PC-3 (cell line): ENCODE measurements at regions not wholly inside any gene's neighbourhood (a gene's known extent, or its start where the extent isn't known, plus 50 kb on each side); places are given as distances from the start of the nearest gene placed in this dataset.

ENCODE experiments used
- ATAC-seq: fragments of 200-7000 bp; cut with Tn5 transposase; 2 replicates; pipeline ENCODE4 v1.9.1; 2020; ENCODE audit warnings: mild to moderate bottlenecking, moderate library complexity
- BruUV-seq: library from RNA; stranded (reverse); fragments of 400-500 nt; replicated peaks from 2 replicates; lab custom pipeline; 2021; lab: Mats Ljungman, UMichigan
- CTCF ChIA-PET: fragments of 300-600 bp; sonication (Branson Sonifier 250); formaldehyde crosslinking; loops from one replicate; lab custom pipeline; 2022; ENCODE audit warnings: antibody characterized with exemption; lab: Charles Lee
- POLR2A ChIA-PET: fragments of 300-600 bp; sonication (Branson Sonifier 250); formaldehyde crosslinking; loops from one replicate; lab custom pipeline; 2022; ENCODE audit warnings: antibody characterized with exemption; ENCODE audit not compliant: unreplicated experiment; lab: Charles Lee
- DNase-seq: peaks from one replicate; pipeline ENCODE4 v3.0.0-alpha.2; 2015
- H2AFZ ChIP-seq: fragments of 300-600 bp; sonication (generic); 2 replicates; pipeline ENCODE4 v1.6.0; 2016; ENCODE audit warnings: antibody characterized with exemption, low read length
- H3F3A ChIP-seq: fragments of 300-600 bp; sonication (generic); one replicate; pipeline ENCODE4 v1.6.0; 2017; ENCODE audit warnings: antibody characterized with exemption, low read length, control low read depth, mild to moderate bottlenecking; ENCODE audit not compliant: unreplicated experiment
- H3K27ac ChIP-seq: fragments of 300-600 bp; sonication (generic); 2 replicates; pipeline ENCODE4 v1.5.1; 2016; ENCODE audit warnings: mild to moderate bottlenecking, low read length
- H3K27me3 ChIP-seq: fragments of 300-600 bp; sonication (generic); 2 replicates; pipeline ENCODE4 v1.6.1; 2016; ENCODE audit warnings: low read length, mixed read lengths
- H3K36me3 ChIP-seq: fragments of 300-600 bp; sonication (generic); 2 replicates; pipeline ENCODE4 v1.6.1; 2016; ENCODE audit warnings: low read depth, mixed run types, low read length, mixed read lengths
- H3K4me1 ChIP-seq: fragments of 300-600 bp; sonication (generic); 2 replicates; pipeline ENCODE4 v1.5.1; 2016; ENCODE audit warnings: low read length; ENCODE audit not compliant: insufficient read depth
- H3K4me2 ChIP-seq: fragments of 300-600 bp; sonication (generic); 2 replicates; pipeline ENCODE4 v1.6.0; 2016; ENCODE audit warnings: low read length
- H3K4me3 ChIP-seq: fragments of 300-600 bp; sonication (generic); 2 replicates; pipeline ENCODE4 v1.5.1; 2016; ENCODE audit warnings: mild to moderate bottlenecking, low read length, mixed read lengths
- H3K79me2 ChIP-seq: fragments of 300-600 bp; sonication (generic); 2 replicates; pipeline ENCODE4 v1.6.1; 2017; ENCODE audit warnings: low read length, mixed read lengths
- H3K9ac ChIP-seq: fragments of 300-600 bp; sonication (generic); 2 replicates; pipeline ENCODE4 v1.6.0; 2016; ENCODE audit warnings: mild to moderate bottlenecking, low read length
- H3K9me2 ChIP-seq: fragments of 300-600 bp; sonication (generic); replicated peaks from 2 replicates; pipeline ENCODE4 v1.6.1; 2016; ENCODE audit warnings: mixed run types, low read length, mixed read lengths
- H3K9me3 ChIP-seq: fragments of 300-600 bp; sonication (generic); 2 replicates; pipeline ENCODE4 v1.6.1; 2016; ENCODE audit warnings: low read length, mixed read lengths
- H4K20me1 ChIP-seq: fragments of 300-600 bp; sonication (generic); 2 replicates; pipeline ENCODE4 v1.6.1; 2016; ENCODE audit warnings: low read length, mixed read lengths
- CTCF ChIP-seq: fragments of 300-600 bp; sonication (generic); conservative IDR thresholded peaks from 2 replicates; pipeline ENCODE4 v1.5.1; 2017; ENCODE audit warnings: antibody characterized with exemption, low read depth, mild to moderate bottlenecking, low read length
- EZH2 ChIP-seq: fragments of 300-600 bp; sonication (generic); IDR thresholded peaks from one replicate; pipeline ENCODE4 v1.6.1; 2017; ENCODE audit warnings: antibody characterized with exemption, mild to moderate bottlenecking, low read length; ENCODE audit not compliant: unreplicated experiment
- EZH2phosphoT487 ChIP-seq: fragments of 300-600 bp; sonication (generic); IDR thresholded peaks from 2 replicates; pipeline ENCODE4 v1.6.1; 2018; ENCODE audit warnings: mild to moderate bottlenecking, antibody characterized with exemption, low read length, borderline replicate concordance
- intact Hi-C: fragments of 100-400 bp; cut with micrococcal nuclease; formaldehyde crosslinking; loops from 2 replicates; pipeline ENCODE4 v1.9.0; 2023

DNA sequence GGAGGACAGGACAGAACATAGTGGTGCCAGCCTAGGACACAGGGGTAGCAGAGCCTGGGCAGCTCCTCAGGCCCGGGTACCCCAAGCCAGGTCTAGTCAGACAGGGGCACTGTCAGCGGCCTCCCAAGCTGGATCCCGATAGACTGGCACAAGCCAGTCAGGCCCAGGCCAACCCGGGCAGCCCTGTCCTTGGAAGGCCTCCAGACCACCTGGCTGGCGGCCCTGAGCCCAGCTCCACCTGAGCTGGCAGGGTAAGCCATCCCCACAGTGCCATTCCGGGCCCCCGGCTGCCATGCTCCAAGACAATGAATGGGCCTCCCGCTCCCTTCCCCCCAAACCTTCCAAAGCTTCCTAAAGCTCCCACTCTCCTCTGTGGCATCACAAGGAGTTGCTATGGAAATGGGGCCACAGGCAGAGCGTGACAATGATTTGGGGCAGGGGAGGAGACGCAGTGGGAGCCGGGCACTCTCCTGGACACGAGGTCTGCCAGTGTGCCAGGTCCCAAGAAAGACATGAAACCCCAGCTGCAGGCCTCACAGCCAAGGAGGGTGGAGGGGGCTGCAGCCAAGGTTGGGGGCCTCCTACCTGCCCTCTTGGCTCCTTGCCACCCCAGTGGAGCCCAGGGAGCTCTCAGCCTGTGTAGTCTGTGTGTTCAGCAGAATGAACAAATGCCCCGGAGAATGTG is 165.6 kb upstream of the LINGO1 start:
- ChIA-PET CTCF (no interaction called here), POLR2A (no interaction called here)
- no peaks in the 10 kb centered on the region for H3F3A ChIP-seq
- no peaks in the 10 kb centered on the region for H3K79me2 ChIP-seq
- ATAC-seq = no peak
- H3K27ac ChIP-seq = no peak overlapping the region
- H3K27me3 ChIP-seq = peaks cover 7% of the 10 kb centered on the region; the same call in 1 of the 2 replicates
- TF ChIP-seq CTCF = no peak
- TF ChIP-seq EZH2phosphoT487 = no peak
- no peak for TF ChIP-seq EZH2
- H3K9ac ChIP-seq = no peak overlapping the region
- no peak for DNase-seq
- BruUV-seq = no TSS peak
- H3K9me2 ChIP-seq = no peaks in the 10 kb centered on the region
- no peaks in the 10 kb centered on the region for H3K36me3 ChIP-seq
- H3K4me1 ChIP-seq = no peaks in the 10 kb centered on the region
- no peak overlapping the region for H3K4me3 ChIP-seq
- no peak overlapping the region for H2AFZ ChIP-seq
- H3K9me3 ChIP-seq = no peaks in the 10 kb centered on the region
- intact Hi-C loops = no loop called here
- H3K4me2 ChIP-seq = no peak overlapping the region
- no peaks in the 10 kb centered on the region for H4K20me1 ChIP-seq

DNA sequence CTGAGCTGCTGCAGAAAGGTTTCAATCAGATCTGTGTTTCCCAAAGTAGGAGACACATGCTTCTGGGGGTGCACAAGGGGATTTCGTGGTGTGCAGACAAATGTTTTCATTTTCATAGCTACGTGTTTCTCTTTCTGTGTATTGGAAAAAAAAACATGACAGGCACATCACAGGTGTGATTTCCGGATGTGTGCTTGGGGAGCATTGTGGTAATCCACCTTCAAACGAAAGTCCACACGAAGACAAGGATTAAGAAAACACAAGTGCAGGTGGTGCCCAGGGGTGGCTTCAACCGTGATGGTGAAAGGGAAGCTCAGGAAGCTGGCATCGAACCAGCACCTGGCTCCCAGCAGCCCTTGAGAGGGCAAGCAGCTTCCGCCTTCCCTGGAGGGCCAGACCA is 164.6 kb upstream of the LINGO1 start:
- no peak overlapping the region for H3K27ac ChIP-seq
- TF ChIP-seq CTCF = no peak
- TF ChIP-seq EZH2phosphoT487 = no peak
- TF ChIP-seq EZH2 = no peak
- BruUV-seq = no TSS peak
- no peaks in the 10 kb centered on the region for H3F3A ChIP-seq
- no peak overlapping the region for H3K9ac ChIP-seq
- DNase-seq (no peak), ATAC-seq (no peak)
- no peak overlapping the region for H3K4me3 ChIP-seq
- no peaks in the 10 kb centered on the region for H3K36me3 ChIP-seq
- H2AFZ ChIP-seq = no peak overlapping the region
- H4K20me1 ChIP-seq = no peaks in the 10 kb centered on the region
- intact Hi-C loops = no loop called here
- no peaks in the 10 kb centered on the region for H3K4me1 ChIP-seq
- ChIA-PET CTCF (no interaction called here), POLR2A (no interaction called here)
- no peaks in the 10 kb centered on the region for H3K9me3 ChIP-seq
- H3K27me3 ChIP-seq = peaks cover 7% of the 10 kb centered on the region; the same call in 1 of the 2 replicates
- no peaks in the 10 kb centered on the region for H3K9me2 ChIP-seq
- no peaks in the 10 kb centered on the region for H3K79me2 ChIP-seq
- H3K4me2 ChIP-seq = no peak overlapping the region

DNA sequence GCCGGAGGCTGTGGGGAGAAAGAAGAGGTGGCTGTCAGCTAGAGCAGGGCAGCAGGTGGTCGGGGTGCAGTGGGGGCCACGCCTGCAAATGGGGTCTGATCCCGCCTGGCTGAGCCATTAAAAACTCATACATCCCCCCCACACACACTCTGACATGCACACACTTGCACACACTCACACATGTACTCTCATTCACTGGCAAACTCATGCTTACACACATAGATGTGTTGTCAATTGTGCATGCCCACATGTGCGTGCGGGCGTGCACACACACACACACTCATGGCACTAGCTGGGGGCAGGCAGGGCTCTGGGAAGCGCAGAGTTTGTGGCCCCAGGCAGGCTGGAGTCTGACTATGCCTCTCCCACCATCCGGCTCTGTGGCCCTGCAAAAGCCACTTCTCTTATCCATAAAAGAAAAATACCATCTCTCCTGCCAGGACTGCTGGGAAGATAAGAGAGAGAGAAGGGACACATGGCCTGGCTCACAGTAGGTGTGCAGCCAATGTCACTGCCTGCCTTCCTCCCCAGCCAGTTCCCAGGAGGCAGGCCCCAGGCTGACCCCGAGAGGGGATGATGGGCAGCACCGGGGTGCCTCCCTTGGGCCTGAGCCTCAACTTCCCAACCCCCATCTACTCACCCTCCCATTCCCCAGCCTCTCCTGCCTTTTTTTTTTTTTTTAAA is 163.5 kb upstream of the LINGO1 start:
- no peak for ATAC-seq
- Histone ChIP-seq H3K9ac (no peak overlapping the region), H3F3A (no peaks in the 10 kb centered on the region), H3K36me3 (no peaks in the 10 kb centered on the region), H4K20me1 (no peaks in the 10 kb centered on the region), H3K4me1 (no peaks in the 10 kb centered on the region), H3K9me2 (no peaks in the 10 kb centered on the region), H3K4me2 (no peak overlapping the region), H3K9me3 (no peaks in the 10 kb centered on the region), H3K27ac (no peak overlapping the region), H2AFZ (no peak overlapping the region), H3K79me2 (no peaks in the 10 kb centered on the region), H3K27me3 (peaks cover 7% of the 10 kb centered on the region; the same call in 1 of the 2 replicates), H3K4me3 (no peak overlapping the region)
- no peak for DNase-seq
- ChIA-PET POLR2A (no interaction called here), CTCF (no interaction called here)
- intact Hi-C loops = no loop called here
- BruUV-seq = no TSS peak
- no peak for TF ChIP-seq EZH2phosphoT487
- no peak for TF ChIP-seq CTCF
- TF ChIP-seq EZH2 = no peak
